Ectodermal cell (in vitro differentiated cells): ENCODE measurements at regions not wholly inside any gene's neighbourhood (a gene's known extent, or its start where the extent isn't known, plus 50 kb on each side); places are given as distances from the start of the nearest gene placed in this dataset.

Source experiments
- H3K27ac ChIP-seq: 2 replicates; pipeline ENCODE4 v1.7.0; 2013; ENCODE audit warnings: mild to moderate bottlenecking, low read depth, low read length; ENCODE audit not compliant: insufficient read depth, poor library complexity, severe bottlenecking
- H3K27me3 ChIP-seq: 2 replicates; pipeline ENCODE4 v1.7.0; 2013; ENCODE audit warnings: mild to moderate bottlenecking, low read length; ENCODE audit not compliant: insufficient read depth, control insufficient read depth, poor library complexity, severe bottlenecking
- H3K36me3 ChIP-seq: one replicate; pipeline ENCODE4 v1.7.0; 2013; ENCODE audit warnings: low read length; ENCODE audit not compliant: control insufficient read depth, insufficient read depth
- H3K4me1 ChIP-seq: one replicate; pipeline ENCODE4 v1.7.0; 2013; ENCODE audit warnings: low read length; ENCODE audit not compliant: control insufficient read depth, insufficient read depth
- H3K4me3 ChIP-seq: 2 replicates; pipeline ENCODE4 v1.7.0; 2013; ENCODE audit warnings: low read depth, low read length, control low read depth; ENCODE audit not compliant: insufficient read depth
- H3K9me3 ChIP-seq: 2 replicates; pipeline ENCODE4 v1.7.0; 2013; ENCODE audit warnings: mild to moderate bottlenecking, low read length, moderate library complexity; ENCODE audit not compliant: control insufficient read depth
- WGBS, 2 experiments: methylation state at CpG; one replicate each; pipeline ENCODE4 v1.1.7; 2013; ENCODE audit warnings: missing lambda C conversion rate in 2 of 2; 5-methylcytosine and 5-hydroxymethylcytosine counted together

- H3K4me3 ChIP-seq = no peak overlapping the region
- no peaks in the 10 kb centered on the region for H3K36me3 ChIP-seq
- 94 to 100% methylated on average over 1 of the region's 1 CpG for whole genome bisulfite sequencing, 2 experiments
- H3K4me1 ChIP-seq = no peaks in the 10 kb centered on the region
- no peaks in the 10 kb centered on the region for H3K27me3 ChIP-seq
- H3K27ac ChIP-seq = no peak overlapping the region
- no peaks in the 10 kb centered on the region for H3K9me3 ChIP-seq
Observed at GRCh38 chr4:26267087-26267486, 53.7 kb upstream of the RBPJ start.

GRCh38 chr4:26268246-26268645 is 52.6 kb upstream of the RBPJ start:
- no peaks in the 10 kb centered on the region for H3K4me1 ChIP-seq
- H3K4me3 ChIP-seq = no peak overlapping the region
- 90 to 93% methylated on average over 2 of the region's 2 CpGs for WGBS, 2 experiments

GRCh38 chr4:26269038-26269437 is 51.8 kb upstream of the RBPJ start:
- 94% methylated on average over 4 of the region's 4 CpGs for WGBS, 2 experiments
- Histone ChIP-seq H3K9me3 (no peaks in the 10 kb centered on the region), H3K4me3 (no peak overlapping the region)

More at GRCh38 chr4:26268246-26268645, 52.6 kb upstream of the RBPJ start:
- Histone ChIP-seq H3K27ac (no peak overlapping the region), H3K36me3 (no peaks in the 10 kb centered on the region), H3K9me3 (no peaks in the 10 kb centered on the region), H3K27me3 (no peaks in the 10 kb centered on the region)

More at GRCh38 chr4:26269038-26269437, 51.8 kb upstream of the RBPJ start:
- H3K36me3 ChIP-seq = no peaks in the 10 kb centered on the region
- H3K27me3 ChIP-seq = no peaks in the 10 kb centered on the region
- no peaks in the 10 kb centered on the region for H3K4me1 ChIP-seq
- H3K27ac ChIP-seq = no peak overlapping the region
